ENCODE measurements at regions not wholly inside any gene's neighbourhood (a gene's known extent, or its start where the extent isn't known, plus 50 kb on each side); places are given as distances from the start of the nearest gene placed in this dataset.
"Not testable (repeated sequence)": the region's sequence is repeated elsewhere in the genome, so short reads cannot be mapped to it uniquely, and the experiment has no call there.

GRCh38 chr2:16908656-16909055 lies 243.0 kb upstream of the CYRIA start:
- intact Hi-C loops (cut with micrococcal nuclease), result no loop called here

GRCh38 chr2:16907645-16908282 lies 242.1 kb upstream of the CYRIA start:
- intact Hi-C loops (cut with micrococcal nuclease), result no loop called here

GRCh38 chr2:16905325-16905724 lies 239.7 kb upstream of the CYRIA start:
- intact Hi-C loops (cut with micrococcal nuclease), result not testable (repeated sequence)

GRCh38 chr2:16900405-16901025 lies 234.9 kb upstream of the CYRIA start:
- intact Hi-C loops (cut with micrococcal nuclease), result loop anchor here (1.0 kb wide), 1 partner anchor 127 kb away; no protein-coding TSS in a partner anchor

- intact Hi-C loops (cut with micrococcal nuclease), result loop anchor here (1.0 kb wide), 1 partner anchor 127 kb away; no protein-coding TSS in a partner anchor
Measured at GRCh38 chr2:16899958-16900357, 234.3 kb upstream of the CYRIA start.

GRCh38 chr2:16890081-16890480 lies 224.4 kb upstream of the CYRIA start:
- intact Hi-C loops (cut with micrococcal nuclease), result no loop called here

GRCh38 chr2:16885027-16885426 lies 219.4 kb upstream of the CYRIA start:
- intact Hi-C loops (cut with micrococcal nuclease), result no loop called here

GRCh38 chr2:16882706-16883105 lies 217.1 kb upstream of the CYRIA start:
- intact Hi-C loops (cut with micrococcal nuclease), result no loop called here

- intact Hi-C loops (cut with micrococcal nuclease), result no loop called here
Measured at GRCh38 chr2:16881122-16881521, 215.5 kb upstream of the CYRIA start.

- intact Hi-C loops (cut with micrococcal nuclease), result no loop called here
Measured at GRCh38 chr2:16871411-16871810, 205.8 kb upstream of the CYRIA start.

GRCh38 chr2:16870491-16871076 lies 204.9 kb upstream of the CYRIA start:
- intact Hi-C loops (cut with micrococcal nuclease), result no loop called here

- intact Hi-C loops (cut with micrococcal nuclease), result no loop called here
Measured at GRCh38 chr2:16869711-16870110, 204.1 kb upstream of the CYRIA start.

- intact Hi-C loops (cut with micrococcal nuclease), result no loop called here
Measured at GRCh38 chr2:16862471-16862870, 196.8 kb upstream of the CYRIA start.

- intact Hi-C loops (cut with micrococcal nuclease), result no loop called here
Measured at GRCh38 chr2:16861530-16861929, 195.9 kb upstream of the CYRIA start.

- intact Hi-C loops (cut with micrococcal nuclease), result no loop called here
Measured at GRCh38 chr2:16861111-16861510, 195.5 kb upstream of the CYRIA start.

GRCh38 chr2:16860627-16861026 lies 195.0 kb upstream of the CYRIA start:
- intact Hi-C loops (cut with micrococcal nuclease), result no loop called here

GRCh38 chr2:16855183-16855582 lies 189.5 kb upstream of the CYRIA start:
- intact Hi-C loops (cut with micrococcal nuclease), result no loop called here

- intact Hi-C loops (cut with micrococcal nuclease), result no loop called here
Measured at GRCh38 chr2:16853088-16853487, 187.5 kb upstream of the CYRIA start.

- intact Hi-C loops (cut with micrococcal nuclease), result no loop called here
Measured at GRCh38 chr2:16852651-16853050, 187.0 kb upstream of the CYRIA start.

- intact Hi-C loops (cut with micrococcal nuclease), result no loop called here
Measured at GRCh38 chr2:16851126-16851525, 185.5 kb upstream of the CYRIA start.

GRCh38 chr2:16840496-16841172 lies 175.0 kb upstream of the CYRIA start:
- intact Hi-C loops (cut with micrococcal nuclease), result no loop called here

- intact Hi-C loops (cut with micrococcal nuclease), result no loop called here
Measured at GRCh38 chr2:16832910-16833309, 167.3 kb upstream of the CYRIA start.
